Spleen (tissue), 11 donors: ENCODE measurements at regions not wholly inside any gene's neighbourhood (a gene's known extent, or its start where the extent isn't known, plus 50 kb on each side); places are given as distances from the start of the nearest gene placed in this dataset.
A peak's percentile ranks its signal among the peaks of the same experiment; 100 is the strongest.

Source experiments
- DNase-seq: peaks from one replicate; pipeline ENCODE4 v3.0.0-alpha.2; 2020
- H3K27ac ChIP-seq, 8 donors: fragments of 200-600 bp; sonication (generic) in 7 of 8; 1 replicate in 4 of 8; 2 replicates in 4 of 8; pipeline versions ENCODE4 v1.5.0 to v1.8.0; 2016 to 2021; ENCODE audit warnings: inconsistent platforms in 4 of 8, mild to moderate bottlenecking in 4 of 8, moderate library complexity in 1 of 8
- H3K27me3 ChIP-seq, 7 donors: fragments of 200-600 bp; sonication (generic) in 6 of 7; replicated peaks in 1 of 7; 1 replicate in 4 of 7; 2 replicates in 3 of 7; pipeline versions ENCODE4 v1.5.0 to v1.8.0; 2016 to 2021; ENCODE audit warnings: inconsistent platforms in 3 of 7, mild to moderate bottlenecking in 1 of 7
- H3K36me3 ChIP-seq, 6 donors: fragments of 200-600 bp; sonication (generic) in 5 of 6; 1 replicate in 4 of 6; 2 replicates in 2 of 6; pipeline versions ENCODE4 v1.5.0 to v1.8.0; 2016 to 2021; ENCODE audit warnings: inconsistent platforms in 2 of 6
- H3K4me1 ChIP-seq, 6 donors: fragments of 200-600 bp; sonication (generic) in 5 of 6; 1 replicate in 3 of 6; 2 replicates in 3 of 6; pipeline versions ENCODE4 v1.5.0 to v1.8.0; 2016 to 2021; ENCODE audit warnings: inconsistent platforms in 3 of 6
- H3K4me3 ChIP-seq, 8 donors: fragments of 200-600 bp; sonication (generic) in 7 of 8; 1 replicate in 4 of 8; 2 replicates in 4 of 8; pipeline versions ENCODE4 v1.5.0 to v1.8.0; 2016 to 2021; ENCODE audit warnings: inconsistent platforms in 4 of 8, mild to moderate bottlenecking in 4 of 8, moderate library complexity in 2 of 8
- H3K9me3 ChIP-seq, 8 donors: fragments of 200-600 bp; sonication (generic) in 7 of 8; 1 replicate in 4 of 8; 2 replicates in 4 of 8; pipeline versions ENCODE4 v1.5.0 to v1.8.0; 2016 to 2021; ENCODE audit warnings: inconsistent platforms in 4 of 8
- POLR2A ChIP-seq, 3 donors: fragments of 450-650 bp; IDR thresholded peaks; one replicate each; pipeline ENCODE4 v1.5.1; 2017; ENCODE audit warnings: antibody characterized with exemption in 3 of 3, mild to moderate bottlenecking in 1 of 3
- POLR2AphosphoS5 ChIP-seq, 3 donors: sonication (generic); formaldehyde crosslinking; IDR thresholded peaks; one replicate each; pipeline ENCODE4 v1.5.1; 2017; ENCODE audit warnings: antibody characterized with exemption in 3 of 3
- WGBS, 5 donors: extraction: QIAGEN DNeasy Blood & Tissue Kit in 3 of 5; methylation state at CpG; one replicate each; pipeline versions ENCODE4 v1.1.5 to v1.1.7; 2013 to 2018; 5-methylcytosine and 5-hydroxymethylcytosine counted together
- intact Hi-C: fragments of 100-400 bp; cut with DNase I; formaldehyde crosslinking; loops from one replicate; pipeline ENCODE4 v1.15.0; 2023; ENCODE audit warnings: low total_unique reads
- TF ChIP-seq, protein P1 (sequence below), 11 experiments: fragments of 200-600 bp in 7 of 11; fragments of 450-650 bp in 4 of 11; sonication (generic) in 4 of 11; IDR thresholded peaks in 8 of 11; conservative IDR thresholded peaks in 3 of 11; 1 replicate in 7 of 11; 2 replicates in 4 of 11; pipeline versions ENCODE4 v1.4.0 to v1.8.0; 2016 to 2021; ENCODE audit warnings: antibody characterized with exemption in 11 of 11, inconsistent platforms in 4 of 11, mild to moderate bottlenecking in 1 of 11
- donor health status: healthy with polysubstance abuse.
- donor health status: DM: no; HTN: no; CAD: no; lungs with moderate emphysema.
- donor health status: DM: no; HTN: no; CAD: no.
- donor health status: Bipolar disorder and iron deficiency.
- donor health status: healthy.
- donor health status: DM: no; HTN: no; CAD: no.
- donor health status: DM: yes; HTN: yes; CAD: no.

DNA sequence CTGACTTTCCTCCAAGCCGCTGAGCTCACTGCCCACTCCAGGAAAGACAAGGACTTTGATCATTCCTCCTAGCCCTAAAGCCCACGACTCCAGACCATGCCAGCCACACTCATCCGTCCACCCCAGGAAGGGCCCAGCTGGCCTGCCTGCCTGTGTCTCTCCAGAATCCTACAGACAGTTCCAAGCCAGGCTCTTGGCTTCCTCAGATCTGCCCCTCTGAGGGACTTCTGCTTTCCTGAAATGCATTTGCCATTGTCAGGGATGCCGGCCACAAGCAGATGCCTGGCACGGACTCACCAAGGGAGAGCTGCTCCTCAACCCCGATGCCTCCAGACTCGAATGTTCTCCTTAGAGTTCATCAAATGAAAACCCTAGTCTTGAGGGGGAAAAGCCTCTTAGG lies 155.8 kb downstream of the OAT start:
- Histone ChIP-seq H3K27ac (no peak overlapping the region), H3K27me3 (no peaks in the 10 kb centered on the region), H3K9me3 (peaks cover 0 to 12% (median 4%) of the 10 kb centered on the region in 8 donors), H3K36me3 (no peaks in the 10 kb centered on the region), H3K4me1 (peaks cover 0 to 23% (median 5%) of the 10 kb centered on the region in 6 donors), H3K4me3 (no peak overlapping the region)
- WGBS, 5 donors: 79 to 88% (median 84%) methylated on average over 7 of the region's 7 CpGs
- no peak for TF ChIP-seq POLR2A (IDR thresholded peaks at IDR 0.05)
- TF ChIP-seq POLR2AphosphoS5 (IDR thresholded peaks at IDR 0.05): no peak
- TF ChIP-seq, protein P1, sequence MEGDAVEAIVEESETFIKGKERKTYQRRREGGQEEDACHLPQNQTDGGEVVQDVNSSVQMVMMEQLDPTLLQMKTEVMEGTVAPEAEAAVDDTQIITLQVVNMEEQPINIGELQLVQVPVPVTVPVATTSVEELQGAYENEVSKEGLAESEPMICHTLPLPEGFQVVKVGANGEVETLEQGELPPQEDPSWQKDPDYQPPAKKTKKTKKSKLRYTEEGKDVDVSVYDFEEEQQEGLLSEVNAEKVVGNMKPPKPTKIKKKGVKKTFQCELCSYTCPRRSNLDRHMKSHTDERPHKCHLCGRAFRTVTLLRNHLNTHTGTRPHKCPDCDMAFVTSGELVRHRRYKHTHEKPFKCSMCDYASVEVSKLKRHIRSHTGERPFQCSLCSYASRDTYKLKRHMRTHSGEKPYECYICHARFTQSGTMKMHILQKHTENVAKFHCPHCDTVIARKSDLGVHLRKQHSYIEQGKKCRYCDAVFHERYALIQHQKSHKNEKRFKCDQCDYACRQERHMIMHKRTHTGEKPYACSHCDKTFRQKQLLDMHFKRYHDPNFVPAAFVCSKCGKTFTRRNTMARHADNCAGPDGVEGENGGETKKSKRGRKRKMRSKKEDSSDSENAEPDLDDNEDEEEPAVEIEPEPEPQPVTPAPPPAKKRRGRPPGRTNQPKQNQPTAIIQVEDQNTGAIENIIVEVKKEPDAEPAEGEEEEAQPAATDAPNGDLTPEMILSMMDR (IDR thresholded peaks at IDR 0.05 in 8 of 11, conservative IDR thresholded peaks at IDR 0.05 in 3 of 11): no peak
- peak; percentile 57 for DNase-seq
- intact Hi-C loops: loop anchor here (5.0 kb wide), 1 partner anchor 271 kb away; no protein-coding TSS in a partner anchor

DNA sequence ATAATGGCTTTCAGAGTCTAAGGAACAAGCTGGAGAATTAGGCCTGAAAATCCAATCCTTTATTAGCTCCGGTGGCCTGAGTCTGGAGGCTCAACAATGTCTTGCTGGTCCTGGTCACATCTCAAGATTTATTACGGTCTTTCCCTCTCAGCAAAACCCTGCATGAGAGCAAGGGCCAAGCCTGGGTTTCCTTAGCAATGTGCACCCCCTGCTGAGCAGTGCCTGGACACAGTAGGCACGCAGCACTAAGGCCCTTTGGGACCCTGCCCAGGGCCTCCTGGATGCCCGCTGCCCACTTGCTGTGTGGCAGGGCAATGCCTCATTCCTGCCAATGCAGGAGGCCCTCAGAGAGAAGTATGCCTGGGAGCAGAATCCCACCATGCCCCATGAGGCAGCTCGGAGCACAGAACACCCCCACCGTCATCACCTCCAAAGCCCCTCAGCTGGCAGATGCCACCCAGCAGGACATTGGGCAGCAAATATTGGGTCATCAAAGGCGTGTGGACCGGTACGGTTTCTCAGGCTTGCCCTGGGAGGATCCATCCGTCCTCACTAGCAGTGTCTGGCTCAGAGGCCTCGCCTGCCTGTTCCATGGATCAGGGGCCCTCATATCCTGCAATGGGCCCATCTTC lies 156.4 kb downstream of the OAT start:
- Histone ChIP-seq H3K4me3 (no peak overlapping the region), H3K36me3 (no peaks in the 10 kb centered on the region), H3K9me3 (peaks cover 0 to 12% (median 4%) of the 10 kb centered on the region in 8 donors), H3K4me1 (peaks cover 0 to 20% (median 2%) of the 10 kb centered on the region in 6 donors), H3K27ac (no peak overlapping the region), H3K27me3 (no peaks in the 10 kb centered on the region)
- intact Hi-C loops: loop anchor here (5.0 kb wide), 1 partner anchor 270 kb away; no protein-coding TSS in a partner anchor
- no peak for TF ChIP-seq POLR2A (IDR thresholded peaks at IDR 0.05)
- TF ChIP-seq, protein P1 (IDR thresholded peaks at IDR 0.05 in 8 of 11, conservative IDR thresholded peaks at IDR 0.05 in 3 of 11): peak in 7 of 11 experiments; percentile 18 to 42 (median 39)
- 72 to 93% (median 84%) methylated on average over 5 to 11 of the region's 11 CpGs for WGBS, 5 donors
- no peak for DNase-seq

DNA sequence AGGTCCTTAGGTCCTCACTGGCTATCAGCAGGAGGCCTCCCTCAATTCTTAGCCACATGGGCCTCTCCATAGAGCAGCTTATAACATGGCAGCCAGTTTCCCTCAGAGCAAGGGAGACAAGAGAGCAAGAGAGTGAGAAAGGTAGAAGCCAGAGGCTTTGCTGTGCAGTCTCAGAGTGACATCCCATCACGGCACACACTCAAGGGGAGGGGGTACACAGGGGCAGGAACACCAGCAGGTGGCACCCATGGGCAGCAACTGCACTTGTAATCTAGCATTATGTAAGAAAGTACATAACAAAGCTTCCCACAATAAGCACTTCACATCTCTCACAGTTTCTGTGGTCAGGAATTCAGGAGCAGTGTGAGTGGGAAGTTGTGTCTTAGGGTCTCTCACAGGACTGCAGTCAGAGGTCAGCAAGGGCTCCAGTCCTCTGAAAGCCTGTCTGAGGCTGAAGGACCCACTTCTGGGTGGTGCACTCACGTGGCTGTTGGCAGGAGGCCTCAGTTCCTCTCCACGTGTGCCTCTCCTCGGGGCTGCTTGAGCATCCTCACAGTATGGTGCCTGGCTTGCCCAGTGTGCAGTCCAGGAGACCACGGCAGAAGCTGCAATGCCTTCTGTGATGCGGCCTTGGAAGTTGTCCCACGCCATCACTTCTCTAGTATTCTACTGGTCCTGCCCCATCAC lies 159.4 kb downstream of the OAT start:
- 76 to 83% (median 80%) methylated on average over 7 of the region's 7 CpGs for WGBS, 5 donors

More for the DNA sequence above, 159.4 kb downstream of the OAT start:
- Histone ChIP-seq H3K27ac (no peak overlapping the region), H3K27me3 (no peaks in the 10 kb centered on the region), H3K9me3 (peaks cover 0 to 21% (median 4%) of the 10 kb centered on the region in 8 donors), H3K4me3 (no peak overlapping the region), H3K36me3 (no peaks in the 10 kb centered on the region), H3K4me1 (peaks cover 0 to 9% (median 0%) of the 10 kb centered on the region in 6 donors)
- TF ChIP-seq, protein P1 (IDR thresholded peaks at IDR 0.05 in 8 of 11, conservative IDR thresholded peaks at IDR 0.05 in 3 of 11): peak in 5 of 11 experiments; percentile 16 to 46 (median 20)
- TF ChIP-seq POLR2A (IDR thresholded peaks at IDR 0.05): no peak
- DNase-seq: peak; percentile 59
- intact Hi-C loops: no loop called here
